Peyer's patch (tissue), 4 donors: ENCODE measurements at regions not wholly inside any gene's neighbourhood (a gene's known extent, or its start where the extent isn't known, plus 50 kb on each side); places are given as distances from the start of the nearest gene placed in this dataset.

Source experiments
- DNase-seq, 3 donors: peaks; one replicate each; pipeline ENCODE4 v3.0.0-alpha.2; 2017 to 2019
- H3K27ac ChIP-seq, 4 donors: fragments of 200-600 bp; sonication (generic); one replicate each; pipeline ENCODE4 v1.5.1; 2016 to 2019
- H3K27me3 ChIP-seq, 2 donors: fragments of 200-600 bp; sonication (generic); one replicate each; pipeline ENCODE4 v1.5.1; 2019
- H3K36me3 ChIP-seq, 3 donors: fragments of 200-600 bp; sonication (generic); one replicate each; pipeline ENCODE4 v1.5.1; 2016 to 2019
- H3K4me1 ChIP-seq, 4 donors: fragments of 200-600 bp; sonication (generic); one replicate each; pipeline ENCODE4 v1.5.1; 2016 to 2019
- H3K4me3 ChIP-seq, 4 donors: fragments of 200-600 bp; sonication (generic); 1 replicate in 3 of 4; 2 replicates in 1 of 4; pipeline ENCODE4 v1.5.1; 2016 to 2019; ENCODE audit warnings: mild to moderate bottlenecking in 1 of 4
- H3K9me3 ChIP-seq, 4 donors: fragments of 200-600 bp; sonication (generic); one replicate each; pipeline ENCODE4 v1.5.1; 2016 to 2019; ENCODE audit warnings: mild to moderate bottlenecking in 1 of 4
- CTCF ChIP-seq, 6 experiments: fragments of 450-650 bp in 4 of 6; fragments of 200-600 bp in 2 of 6; sonication (generic) in 1 of 6; IDR thresholded peaks; one replicate each; pipeline ENCODE4 v1.5.1; 2017 to 2019; ENCODE audit warnings: antibody characterized with exemption in 6 of 6, mild to moderate bottlenecking in 3 of 6, moderate library complexity in 1 of 6
- POLR2A ChIP-seq, 2 donors: fragments of 450-650 bp; IDR thresholded peaks; one replicate each; pipeline ENCODE4 v1.5.1; 2017; ENCODE audit warnings: antibody characterized with exemption in 2 of 2, mild to moderate bottlenecking in 2 of 2, moderate library complexity in 2 of 2

GRCh38 chr11:128174465-128175291 is 412.7 kb downstream of the ETS1 start:
- H3K9me3 ChIP-seq, result no peaks in the 10 kb centered on the region
- H3K4me3 ChIP-seq, result no peak overlapping the region
- no peaks in the 10 kb centered on the region for H3K36me3 ChIP-seq
- no peak for TF ChIP-seq POLR2A (IDR thresholded peaks at IDR 0.05)
- no peak for TF ChIP-seq CTCF (IDR thresholded peaks at IDR 0.05)
- H3K4me1 ChIP-seq, result no peaks in the 10 kb centered on the region
- H3K27me3 ChIP-seq, result no peaks in the 10 kb centered on the region
- no peak for DNase-seq
- H3K27ac ChIP-seq, result no peak overlapping the region

GRCh38 chr11:128172046-128172878 is 415.1 kb downstream of the ETS1 start:
- H3K4me1 ChIP-seq, result no peaks in the 10 kb centered on the region
- H3K27ac ChIP-seq, result no peak overlapping the region
- no peaks in the 10 kb centered on the region for H3K9me3 ChIP-seq
- TF ChIP-seq POLR2A (IDR thresholded peaks at IDR 0.05) (no peak), CTCF (IDR thresholded peaks at IDR 0.05) (peak; percentile 67 to 88 (median 78))
- H3K27me3 ChIP-seq, result no peaks in the 10 kb centered on the region
- peak; percentile 76 to 95 (median 88) for DNase-seq
- H3K36me3 ChIP-seq, result no peaks in the 10 kb centered on the region
- H3K4me3 ChIP-seq, result no peak overlapping the region

- Histone ChIP-seq H3K9me3 (no peaks in the 10 kb centered on the region), H3K4me1 (no peaks in the 10 kb centered on the region), H3K27ac (no peak overlapping the region), H3K27me3 (no peaks in the 10 kb centered on the region), H3K4me3 (no peak overlapping the region), H3K36me3 (no peaks in the 10 kb centered on the region)
- TF ChIP-seq CTCF (IDR thresholded peaks at IDR 0.05) (no peak), POLR2A (IDR thresholded peaks at IDR 0.05) (no peak)
- DNase-seq, result no peak
Measured at GRCh38 chr11:128171506-128171905, 415.9 kb downstream of the ETS1 start.

- Histone ChIP-seq H3K27me3 (no peaks in the 10 kb centered on the region), H3K27ac (no peak overlapping the region), H3K36me3 (no peaks in the 10 kb centered on the region), H3K4me3 (no peak overlapping the region), H3K4me1 (no peaks in the 10 kb centered on the region), H3K9me3 (no peaks in the 10 kb centered on the region)
- DNase-seq, result no peak
- no peak for TF ChIP-seq POLR2A (IDR thresholded peaks at IDR 0.05)
- no peak for TF ChIP-seq CTCF (IDR thresholded peaks at IDR 0.05)
Measured at GRCh38 chr11:128165572-128165971, 421.8 kb downstream of the ETS1 start.

- TF ChIP-seq CTCF (IDR thresholded peaks at IDR 0.05), result no peak
- no peak for TF ChIP-seq POLR2A (IDR thresholded peaks at IDR 0.05)
- H3K27ac ChIP-seq, result no peak overlapping the region
- no peaks in the 10 kb centered on the region for H3K36me3 ChIP-seq
- DNase-seq, result no peak
- no peak overlapping the region for H3K4me3 ChIP-seq
- H3K4me1 ChIP-seq, result no peaks in the 10 kb centered on the region
- H3K27me3 ChIP-seq, result no peaks in the 10 kb centered on the region
- no peaks in the 10 kb centered on the region for H3K9me3 ChIP-seq
Measured at GRCh38 chr11:128164080-128164741, 423.1 kb downstream of the ETS1 start.
